Eye (tissue), 1 donor: ENCODE measurements at regions not wholly inside any gene's neighbourhood (a gene's known extent, or its start where the extent isn't known, plus 50 kb on each side); places are given as distances from the start of the nearest gene placed in this dataset.
"Not testable (repeated sequence)": the region's sequence is repeated elsewhere in the genome, so short reads cannot be mapped to it uniquely, and the experiment has no call there.

Experiments
- DNase-seq: peaks from one replicate; pipeline ENCODE4 v3.0.0-alpha.2; 2015

DNA sequence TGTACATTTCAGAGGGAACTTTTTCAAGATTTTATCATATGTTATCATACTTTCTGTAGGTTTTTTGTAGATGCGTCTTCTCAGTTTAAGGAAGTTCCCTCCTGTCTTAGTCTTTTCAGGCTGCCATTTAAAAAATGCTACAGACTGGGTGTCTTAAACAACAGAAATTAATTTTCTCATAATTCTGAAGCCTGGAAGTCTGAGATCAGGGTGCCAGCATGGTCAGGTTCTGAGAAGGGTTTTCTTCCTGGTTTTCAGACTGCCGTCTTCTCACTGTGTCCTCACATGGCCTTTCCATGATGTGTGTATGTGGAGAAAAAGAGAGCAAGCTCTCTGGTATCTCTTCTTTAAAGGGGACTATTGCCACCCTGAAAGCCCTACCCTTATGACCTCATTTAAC, 189.9 kb upstream of the SOX2 start:
- DNase-seq: no peak

GRCh38 chr3:181518222-181518621, 193.5 kb upstream of the SOX2 start:
- no peak for DNase-seq

DNA sequence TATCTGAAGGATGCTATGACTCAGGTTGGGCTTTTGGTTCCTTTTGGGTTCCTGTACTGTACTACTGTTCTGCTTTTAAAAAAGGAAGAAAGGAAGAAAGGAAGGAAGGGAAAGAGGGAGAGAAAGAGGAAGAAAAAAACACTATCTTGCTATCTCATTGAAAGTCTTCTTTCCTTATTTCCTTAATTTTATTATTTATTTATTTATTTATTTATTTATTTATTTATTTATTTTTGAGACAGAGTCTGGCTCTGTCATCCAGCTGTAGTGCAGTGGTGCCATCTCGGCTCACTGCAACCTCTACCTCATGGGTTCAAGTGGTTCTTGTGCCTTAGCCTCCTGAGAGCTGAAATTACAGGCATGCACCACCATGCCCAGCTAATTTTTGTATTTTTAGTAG, 198.9 kb upstream of the SOX2 start:
- DNase-seq: no peak

DNA sequence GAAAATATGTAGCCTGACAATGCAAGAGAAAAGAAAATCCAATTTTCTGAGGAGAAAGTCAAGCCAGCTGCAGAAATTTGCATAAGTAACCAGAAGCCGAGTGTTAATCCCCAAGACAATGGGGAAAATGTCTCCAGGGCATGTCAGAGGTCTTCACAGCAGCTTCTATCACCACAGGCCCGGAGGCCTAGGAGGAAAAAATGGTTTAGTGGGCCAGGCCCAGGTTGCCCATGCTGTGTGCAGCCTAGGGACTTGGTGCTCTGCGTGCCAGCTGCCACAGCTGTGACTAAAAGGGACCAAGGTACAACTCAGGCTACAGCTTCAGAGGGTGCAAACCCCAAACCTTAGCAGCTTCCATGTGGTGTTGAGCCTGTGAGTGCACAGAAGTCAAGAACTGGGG, 201.2 kb upstream of the SOX2 start:
- no peak for DNase-seq

DNA sequence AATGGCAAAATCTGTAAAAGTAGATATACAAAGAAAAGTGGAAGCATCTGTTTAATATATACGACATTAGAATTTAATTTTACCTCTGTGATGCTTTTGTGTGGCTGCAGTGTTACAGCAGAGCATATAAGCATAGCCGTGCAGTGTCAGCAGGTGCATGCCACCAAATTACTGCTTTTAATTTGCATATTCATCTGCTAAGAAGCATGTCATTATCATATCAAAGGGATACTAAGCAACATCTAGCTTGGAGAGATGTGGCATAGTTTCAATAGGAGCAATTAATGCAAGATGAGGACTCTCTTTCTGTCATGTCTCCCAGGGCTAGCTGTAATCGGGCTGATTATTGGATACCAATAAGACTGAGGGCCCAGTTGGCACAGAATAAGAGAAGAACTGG, 214.4 kb upstream of the SOX2 start:
- no peak for DNase-seq

DNA sequence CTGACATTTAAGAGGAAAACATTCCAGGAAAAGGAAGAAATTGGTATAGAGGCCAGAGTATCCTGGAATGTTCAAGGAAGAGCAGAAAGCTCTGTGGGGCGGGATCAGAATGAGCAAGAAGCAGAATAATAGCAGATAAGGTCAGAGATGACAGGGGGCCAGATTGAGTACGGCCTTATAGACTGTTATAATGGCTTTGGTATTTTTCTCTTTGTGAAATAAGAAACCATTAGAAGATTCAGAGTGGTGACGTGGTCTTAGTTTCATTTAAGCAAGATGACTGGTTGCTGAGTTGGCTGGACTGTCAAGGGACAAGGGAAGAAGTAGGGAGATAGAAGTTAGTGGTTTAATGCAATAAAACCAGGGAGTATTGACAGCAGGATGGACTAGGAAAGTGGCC, 218.3 kb upstream of the SOX2 start:
- no peak for DNase-seq

GRCh38 chr3:181488536-181488935, 223.2 kb upstream of the SOX2 start:
- DNase-seq: no peak

DNA sequence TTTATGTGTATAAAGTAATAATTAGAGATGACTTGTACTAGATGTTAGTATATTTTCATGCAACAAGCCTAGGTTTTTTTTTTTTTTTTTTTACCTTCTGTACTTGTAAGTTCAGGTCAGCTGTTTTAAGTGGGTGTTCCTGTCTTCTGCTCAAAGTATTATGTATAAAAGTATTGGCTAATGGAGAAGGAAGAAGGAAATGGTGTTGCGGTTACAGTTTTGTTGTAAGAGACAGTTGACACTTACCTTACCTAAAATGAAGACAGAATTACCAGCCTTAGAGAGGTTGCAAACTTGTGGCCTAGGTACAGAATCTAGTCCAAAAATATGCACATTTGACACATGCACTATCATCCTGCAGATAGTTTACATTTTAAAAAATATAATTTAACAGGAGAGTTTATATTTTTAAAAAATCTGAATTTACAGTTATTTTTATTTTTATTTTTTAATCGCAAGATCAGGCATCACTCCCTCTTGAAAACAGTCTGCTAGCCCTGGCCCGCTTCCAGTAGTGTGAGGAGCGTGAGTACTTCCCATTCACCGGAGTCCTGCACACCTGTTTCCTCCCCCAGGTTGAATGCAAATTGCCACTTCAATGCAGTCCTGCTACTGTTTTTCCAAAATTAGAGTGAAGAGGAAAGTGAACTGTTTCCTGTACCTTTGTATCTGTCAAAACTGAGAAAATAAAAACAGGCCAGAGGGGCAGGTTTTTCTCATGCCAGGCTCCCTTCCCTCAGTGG, 224.3 kb upstream of the SOX2 start:
- DNase-seq: no peak

- peak; percentile 18 for DNase-seq
Observed at GRCh38 chr3:181486141-181486885, 225.4 kb upstream of the SOX2 start.

DNA sequence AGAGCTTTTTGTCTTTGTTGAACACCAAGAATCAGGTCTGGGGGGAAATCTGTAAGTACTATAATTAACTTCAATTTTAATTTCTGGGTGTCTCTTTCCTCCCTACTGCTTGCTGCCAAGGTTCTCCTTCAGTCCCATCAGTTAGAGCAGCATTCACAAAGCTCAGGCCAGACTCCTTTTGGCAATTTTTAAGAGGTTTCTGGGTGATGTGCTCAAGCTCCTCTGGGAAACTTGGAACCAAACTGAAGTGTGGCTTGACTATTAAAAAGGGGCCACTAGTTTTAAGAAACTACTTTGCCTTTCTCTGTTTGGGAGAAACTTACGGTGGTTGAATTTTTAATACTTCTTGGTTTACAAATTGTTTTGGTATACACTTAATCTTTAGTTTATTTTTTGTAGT, 227.7 kb upstream of the SOX2 start:
- DNase-seq: no peak

DNA sequence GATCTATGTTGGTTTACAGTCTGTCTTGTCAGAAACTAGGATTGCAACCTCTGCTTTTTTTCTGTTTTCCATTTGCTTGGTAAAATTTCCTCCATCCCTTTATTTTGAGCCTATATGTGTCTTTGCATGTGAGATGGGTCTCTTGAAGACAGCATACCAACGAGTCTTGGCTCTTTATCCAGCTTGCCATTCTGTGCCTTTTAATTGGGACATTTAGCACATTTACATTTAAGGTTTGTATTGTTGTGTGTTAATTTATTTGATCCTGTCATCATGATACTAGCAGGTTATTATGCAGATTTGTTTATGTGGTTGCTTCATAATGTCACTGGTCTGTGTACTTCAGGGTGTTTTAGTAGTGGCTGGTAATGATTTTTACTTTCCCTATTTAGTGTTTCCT, 236.6 kb upstream of the SOX2 start:
- DNase-seq: not testable (repeated sequence)

GRCh38 chr3:181470349-181470748, 241.4 kb upstream of the SOX2 start:
- DNase-seq: no peak

DNA sequence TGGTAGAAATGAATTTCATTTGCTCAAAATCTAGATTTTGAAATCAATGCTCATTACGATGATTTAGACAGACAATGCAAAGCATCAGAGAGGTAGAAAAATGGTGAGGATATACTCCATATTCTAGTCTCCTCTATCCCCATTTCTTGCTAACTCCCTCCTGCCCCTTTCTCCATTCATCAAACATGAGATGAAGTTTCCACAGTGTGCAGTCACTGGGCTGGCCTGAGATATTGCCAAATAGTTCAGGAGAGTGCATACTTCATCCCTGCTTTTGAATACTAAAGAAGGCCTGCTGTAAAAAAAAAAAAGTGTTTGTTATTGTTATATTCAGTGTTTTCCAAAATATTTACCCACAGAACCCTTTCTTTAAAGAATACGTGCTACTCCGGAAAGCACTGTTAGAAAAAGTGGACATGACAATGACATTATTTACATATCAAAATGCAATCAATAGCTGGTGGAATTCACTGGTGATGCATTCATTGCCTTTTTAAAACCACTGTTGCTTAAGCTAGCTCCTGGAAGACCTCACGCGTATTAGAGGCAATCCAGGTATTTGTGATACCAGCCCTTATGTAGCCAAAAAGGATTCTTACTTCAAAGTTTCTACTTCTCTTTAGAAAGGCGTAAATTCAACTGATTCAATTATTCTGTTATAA, 247.6 kb upstream of the SOX2 start:
- no peak for DNase-seq

DNA sequence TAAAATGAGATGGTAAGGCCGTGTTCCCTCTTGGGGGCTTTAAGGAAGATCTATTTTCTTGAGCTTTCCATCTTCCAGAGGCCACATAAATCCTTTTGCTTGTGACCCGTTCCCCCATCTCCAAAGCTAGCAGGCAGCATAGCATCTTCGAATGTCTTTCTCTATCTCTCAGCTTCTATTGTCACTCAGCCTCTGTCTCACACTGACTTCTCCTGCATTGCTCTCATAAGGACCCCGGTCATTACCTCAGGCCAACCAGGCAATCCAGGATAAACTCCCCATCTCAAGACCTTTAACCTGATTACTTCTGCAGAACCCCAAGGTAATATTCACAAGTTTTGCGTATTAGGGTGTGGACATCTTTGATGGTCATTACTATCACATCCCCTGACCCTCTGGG, 250.3 kb upstream of the SOX2 start:
- DNase-seq: no peak

DNA sequence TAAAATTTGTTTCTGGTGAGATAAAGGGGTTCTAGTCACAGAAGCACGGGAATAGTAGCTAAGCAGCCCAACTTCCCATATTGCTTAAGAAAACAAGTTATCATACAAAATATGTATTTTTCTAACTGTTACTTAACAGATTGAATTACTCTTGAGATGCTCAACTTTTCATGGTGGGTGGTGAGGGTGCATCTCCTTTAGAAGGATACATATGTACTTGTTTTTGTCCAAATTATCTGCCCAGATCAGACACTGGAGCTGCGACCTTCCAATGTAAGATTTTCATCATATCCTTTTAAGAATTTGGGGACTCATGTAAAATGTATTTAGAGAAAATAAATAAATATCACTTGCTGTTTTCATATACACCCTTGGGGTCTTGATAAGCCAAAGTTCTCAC, 252.2 kb upstream of the SOX2 start:
- no peak for DNase-seq

GRCh38 chr3:181458857-181459256, 252.9 kb upstream of the SOX2 start:
- peak; percentile 7 for DNase-seq

DNA sequence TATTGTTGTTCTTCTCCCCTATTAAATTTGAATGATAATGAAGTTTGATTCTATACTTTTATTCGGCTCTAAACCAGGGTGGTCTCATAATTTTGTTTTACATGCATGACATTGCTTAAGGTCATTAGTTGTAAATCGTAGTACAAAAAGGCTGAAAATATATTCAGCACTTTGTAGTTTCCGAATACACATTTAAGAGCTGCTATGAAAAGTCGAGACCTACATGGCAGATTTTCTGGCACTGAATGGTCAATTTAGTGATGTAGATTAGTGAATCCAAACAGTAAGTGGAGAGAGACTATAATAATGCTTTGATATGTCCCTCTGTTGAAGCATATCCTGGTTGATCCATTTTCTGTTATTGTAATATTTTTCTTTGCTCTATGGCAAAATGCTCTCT, 254.0 kb upstream of the SOX2 start:
- DNase-seq: no peak

DNA sequence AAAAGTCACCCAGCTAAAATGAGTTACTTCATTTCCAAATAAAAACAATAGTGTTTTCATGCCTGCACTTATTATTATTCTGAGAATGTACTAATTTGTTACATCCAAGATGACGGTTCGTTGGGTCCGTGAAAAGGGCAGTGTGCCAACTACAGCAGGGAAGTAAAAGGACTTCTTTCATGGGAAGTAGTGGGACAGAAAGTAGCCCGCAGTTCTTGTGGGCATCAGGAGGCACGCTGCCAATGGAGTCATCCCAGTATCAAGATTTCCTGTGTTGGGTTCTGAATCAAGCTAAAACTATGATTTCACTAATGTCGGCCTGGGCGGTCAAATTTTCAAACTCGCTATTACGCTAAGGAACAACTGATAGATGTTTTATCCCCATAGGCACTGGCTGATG, 254.5 kb upstream of the SOX2 start:
- DNase-seq: peak; percentile 18

DNA sequence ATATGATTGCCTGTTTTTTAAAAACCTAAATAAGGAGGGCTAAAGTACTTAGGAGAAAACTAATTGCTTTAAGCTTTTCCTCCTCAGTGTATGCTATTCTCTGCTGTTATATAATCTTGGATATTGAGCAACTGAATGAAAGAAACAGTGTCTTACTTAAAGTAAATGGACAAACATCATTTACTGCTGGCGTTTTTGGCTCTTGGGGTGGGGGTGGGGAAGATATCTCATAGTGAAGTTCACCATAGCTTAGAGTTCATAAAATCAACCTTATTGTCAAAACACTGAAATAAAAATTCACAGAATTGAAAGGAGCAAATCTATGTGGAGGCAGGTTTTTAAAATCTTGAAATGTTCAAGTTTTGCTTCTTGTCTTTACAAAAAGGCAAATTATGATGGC, 256.4 kb upstream of the SOX2 start:
- no peak for DNase-seq

- peak; percentile 45 for DNase-seq
Observed at GRCh38 chr3:181454451-181455027, 257.2 kb upstream of the SOX2 start.

- no peak for DNase-seq
Observed at GRCh38 chr3:181446741-181447140, 265.0 kb upstream of the SOX2 start.

DNA sequence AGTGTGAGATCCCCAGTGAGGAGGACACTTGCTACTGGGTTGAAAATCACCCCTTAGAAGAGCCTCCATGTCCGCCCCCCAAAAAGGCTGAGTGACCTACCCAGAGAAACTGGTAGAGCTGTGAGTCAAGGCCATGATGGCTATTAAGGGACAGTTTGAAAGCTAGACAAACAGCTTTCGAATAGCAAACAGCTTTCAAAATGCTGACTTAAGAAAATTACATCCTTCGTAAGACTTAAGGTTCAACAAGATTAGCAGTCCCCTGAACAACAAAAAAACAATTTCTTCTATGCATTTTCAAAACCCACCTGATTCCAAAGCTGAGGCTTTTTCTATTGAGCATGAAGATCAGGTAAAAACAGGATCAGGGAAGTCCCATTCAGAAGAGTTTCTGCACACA, 269.7 kb upstream of the SOX2 start:
- DNase-seq: no peak

GRCh38 chr3:181432992-181433391, 278.7 kb upstream of the SOX2 start:
- DNase-seq: no peak

- DNase-seq: peak; percentile 11
Observed at GRCh38 chr3:181431748-181432147, 280.0 kb upstream of the SOX2 start.
